HG03280 (cell line): ENCODE measurements at regions not wholly inside any gene's neighbourhood (a gene's known extent, or its start where the extent isn't known, plus 50 kb on each side); places are given as distances from the start of the nearest gene placed in this dataset.
"Not testable (repeated sequence)": the region's sequence is repeated elsewhere in the genome, so short reads cannot be mapped to it uniquely, and the experiment has no call there.

Source experiments
- ATAC-seq: cut with Tn5 transposase; IDR thresholded peaks from one replicate; pipeline ENCODE4 v1.9.1; 2021; ENCODE audit warnings: mild to moderate bottlenecking, moderate library complexity; ENCODE audit not compliant: unreplicated experiment

GRCh38 chr5:96177303-96177869, 215.7 kb upstream of the ELL2 start:
- peak; percentile 72 for ATAC-seq

GRCh38 chr5:96176022-96176421, 214.4 kb upstream of the ELL2 start:
- no peak for ATAC-seq

- peak; percentile 42 for ATAC-seq
Observed at GRCh38 chr5:96175090-96175489, 213.4 kb upstream of the ELL2 start.

GRCh38 chr5:96173366-96173765, 211.7 kb upstream of the ELL2 start:
- no peak for ATAC-seq

DNA sequence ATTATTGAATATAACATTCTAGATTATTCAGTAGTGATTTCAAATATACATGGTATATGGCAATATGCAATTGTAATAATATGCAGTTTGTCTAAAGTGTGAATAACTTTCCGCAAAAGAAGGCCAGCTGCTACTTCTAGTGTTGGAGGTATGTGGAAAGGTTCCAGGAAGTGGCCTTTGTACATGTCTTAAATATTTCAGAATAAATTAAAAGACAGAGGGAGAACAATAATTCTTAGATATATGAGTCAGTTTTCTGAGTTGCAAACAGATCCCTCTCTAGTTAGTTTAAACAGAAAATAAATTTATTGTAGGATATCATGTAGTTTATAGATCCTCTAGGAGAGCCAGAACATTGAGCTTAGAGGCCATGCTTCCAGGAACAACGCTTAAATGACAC, 210.8 kb upstream of the ELL2 start:
- no peak for ATAC-seq

DNA sequence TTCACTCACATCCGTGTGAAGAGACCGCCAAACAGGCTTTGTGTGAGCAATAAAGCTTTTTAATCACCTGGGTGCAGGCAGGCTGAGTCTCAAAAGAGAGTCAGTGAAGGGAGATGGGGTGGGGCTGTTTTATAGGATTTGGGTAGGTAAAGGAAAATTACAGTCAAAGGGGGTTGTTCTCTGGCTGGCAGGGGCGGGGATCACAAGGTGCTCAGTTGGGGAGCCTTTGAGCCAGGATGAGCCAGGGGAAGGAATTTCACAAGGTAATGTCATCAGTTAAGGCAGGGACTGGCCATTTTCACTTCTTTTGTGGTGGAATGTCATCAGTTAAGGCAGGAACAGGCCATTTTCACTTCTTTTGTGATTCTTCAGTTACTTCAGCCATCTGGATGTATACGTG, 210.3 kb upstream of the ELL2 start:
- ATAC-seq: not testable (repeated sequence)

- not testable (repeated sequence) for ATAC-seq
Observed at GRCh38 chr5:96170481-96171125, 209.0 kb upstream of the ELL2 start.

DNA sequence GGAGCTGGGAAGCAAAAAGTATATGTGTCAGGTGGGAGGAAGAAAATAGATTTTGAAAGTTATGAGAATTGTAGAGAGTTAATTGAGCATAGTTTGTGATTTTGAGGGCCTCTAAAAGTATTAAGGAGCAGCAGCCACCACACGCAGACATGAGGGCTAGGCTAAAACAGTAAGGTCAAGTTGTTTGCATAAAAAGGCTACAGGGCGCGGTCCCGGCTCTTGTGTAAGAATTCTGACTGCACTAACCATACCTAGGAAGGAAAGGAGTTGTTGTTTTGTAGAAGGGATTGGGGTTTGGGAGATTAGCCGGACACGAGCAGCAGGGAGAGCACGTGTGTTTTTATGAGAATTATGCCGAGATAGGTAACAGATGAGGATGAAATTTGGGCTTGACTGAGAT, 207.2 kb upstream of the ELL2 start:
- not testable (repeated sequence) for ATAC-seq

DNA sequence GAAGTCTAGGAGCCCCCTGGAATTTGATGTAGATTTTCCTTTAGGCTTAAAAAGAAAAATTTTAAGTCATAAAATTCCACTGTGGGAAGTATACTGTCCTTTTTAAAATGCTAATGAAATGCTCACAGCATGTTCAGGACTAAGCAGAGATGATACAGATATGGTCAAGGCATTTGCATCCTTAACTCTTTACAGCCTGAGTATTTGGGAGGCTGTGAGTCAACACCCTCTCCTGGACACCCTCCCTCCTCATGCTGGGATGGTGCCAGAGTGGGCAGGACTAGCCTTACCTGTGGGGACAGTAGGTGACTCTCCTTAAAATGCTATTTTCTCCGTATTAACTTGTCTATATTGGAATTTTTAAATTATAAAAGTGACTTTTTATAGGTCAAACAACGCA, 197.4 kb upstream of the ELL2 start:
- ATAC-seq: no peak

GRCh38 chr5:96157841-96158291, 196.2 kb upstream of the ELL2 start:
- ATAC-seq: no peak

DNA sequence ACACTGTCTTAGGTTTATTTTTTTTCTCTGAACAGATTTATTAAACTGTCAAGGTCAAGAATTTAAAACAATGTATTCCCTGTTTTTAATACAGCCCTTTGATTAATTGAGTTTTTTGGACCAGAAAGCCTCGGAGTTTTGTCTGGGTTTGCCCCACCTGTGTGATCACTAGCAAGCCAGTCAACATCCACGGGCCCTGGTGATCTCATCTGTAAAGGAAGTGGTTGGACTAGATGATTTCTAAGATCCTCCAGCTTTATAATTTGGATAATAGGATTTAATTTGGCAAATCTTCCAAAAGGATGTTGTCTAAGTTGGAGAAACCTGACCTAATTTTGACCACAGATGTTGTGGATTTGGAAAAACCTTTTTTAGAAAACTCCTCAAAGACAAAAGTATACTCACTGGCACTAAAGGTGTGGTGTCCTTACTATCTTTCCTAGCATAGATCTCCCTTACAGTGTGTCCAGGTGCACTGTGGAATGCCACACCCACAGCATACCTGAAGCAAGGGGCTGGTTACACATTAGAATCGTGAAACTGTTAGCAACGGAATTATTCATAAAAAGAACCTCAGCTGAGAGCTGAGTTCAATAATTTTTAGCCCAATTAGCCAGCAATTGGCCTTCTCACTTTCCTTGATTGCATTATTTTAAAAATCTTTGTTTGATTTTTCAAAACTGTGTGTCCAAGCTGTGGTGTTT, 195.6 kb upstream of the ELL2 start:
- no peak for ATAC-seq

GRCh38 chr5:96155147-96155546, 193.5 kb upstream of the ELL2 start:
- ATAC-seq: no peak

GRCh38 chr5:96151891-96152290, 190.2 kb upstream of the ELL2 start:
- ATAC-seq: peak; percentile 43

GRCh38 chr5:96150007-96150406, 188.4 kb upstream of the ELL2 start:
- no peak for ATAC-seq

DNA sequence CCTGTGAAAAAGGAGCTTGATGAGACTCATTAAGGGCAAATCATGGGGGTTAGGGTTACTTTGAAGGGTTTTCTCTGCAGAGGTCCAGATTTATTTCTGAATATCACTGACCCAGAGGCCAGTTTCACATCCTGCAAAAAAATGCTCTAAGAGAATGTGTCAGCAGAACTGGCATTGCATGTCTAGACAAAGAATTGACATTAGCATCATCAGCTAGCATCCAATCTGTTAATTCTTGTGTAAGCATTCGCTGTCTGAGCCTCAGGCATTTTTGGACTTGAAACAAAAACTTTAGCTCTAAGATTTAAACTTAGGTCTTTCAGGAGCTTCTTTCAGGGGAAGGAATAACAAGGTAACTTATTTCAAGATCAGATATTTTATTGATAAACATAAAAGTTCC, 187.9 kb upstream of the ELL2 start:
- ATAC-seq: no peak

GRCh38 chr5:96149021-96149420, 187.4 kb upstream of the ELL2 start:
- no peak for ATAC-seq

GRCh38 chr5:96148376-96148775, 186.7 kb upstream of the ELL2 start:
- ATAC-seq: no peak

DNA sequence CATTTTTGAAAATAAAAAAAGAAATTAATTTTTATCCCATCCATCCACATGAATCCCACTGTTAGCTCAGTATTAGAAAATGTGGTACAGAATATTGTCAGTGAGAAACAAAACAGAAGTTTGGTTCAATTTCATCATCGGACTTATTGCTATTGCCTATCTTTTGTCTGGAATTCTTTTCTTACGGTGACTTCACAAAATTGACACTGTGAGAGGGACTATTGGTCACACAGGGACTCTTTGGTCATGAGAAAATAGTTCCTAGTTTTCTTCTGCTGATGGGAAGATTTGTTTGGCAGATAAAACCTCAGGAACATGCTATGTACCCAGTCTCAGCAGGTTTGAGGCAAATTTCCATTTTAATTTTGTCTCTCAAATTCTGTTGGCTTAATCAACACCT, 186.2 kb upstream of the ELL2 start:
- ATAC-seq: no peak

DNA sequence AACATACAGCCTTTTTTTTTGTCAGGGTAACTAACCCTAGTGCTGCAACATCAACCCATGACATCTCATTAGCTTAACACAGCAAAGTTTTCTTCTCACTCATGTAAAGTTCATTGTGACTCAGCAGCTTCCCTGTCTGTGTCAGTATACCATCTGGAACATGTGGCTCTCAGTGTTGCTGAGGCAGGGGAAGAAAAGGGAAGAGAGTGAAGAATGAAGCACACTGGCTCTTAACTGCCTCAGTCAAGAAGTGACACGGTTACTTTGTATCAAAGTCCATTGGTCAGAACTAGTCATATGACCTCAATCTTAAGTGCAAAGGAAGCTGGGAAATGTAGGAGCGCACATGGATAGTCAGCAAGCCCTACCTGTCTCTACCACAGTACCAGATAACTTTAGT, 185.0 kb upstream of the ELL2 start:
- ATAC-seq: no peak

- ATAC-seq: no peak
Observed at GRCh38 chr5:96144289-96144688, 182.6 kb upstream of the ELL2 start.

GRCh38 chr5:96143450-96143849, 181.8 kb upstream of the ELL2 start:
- ATAC-seq: no peak

DNA sequence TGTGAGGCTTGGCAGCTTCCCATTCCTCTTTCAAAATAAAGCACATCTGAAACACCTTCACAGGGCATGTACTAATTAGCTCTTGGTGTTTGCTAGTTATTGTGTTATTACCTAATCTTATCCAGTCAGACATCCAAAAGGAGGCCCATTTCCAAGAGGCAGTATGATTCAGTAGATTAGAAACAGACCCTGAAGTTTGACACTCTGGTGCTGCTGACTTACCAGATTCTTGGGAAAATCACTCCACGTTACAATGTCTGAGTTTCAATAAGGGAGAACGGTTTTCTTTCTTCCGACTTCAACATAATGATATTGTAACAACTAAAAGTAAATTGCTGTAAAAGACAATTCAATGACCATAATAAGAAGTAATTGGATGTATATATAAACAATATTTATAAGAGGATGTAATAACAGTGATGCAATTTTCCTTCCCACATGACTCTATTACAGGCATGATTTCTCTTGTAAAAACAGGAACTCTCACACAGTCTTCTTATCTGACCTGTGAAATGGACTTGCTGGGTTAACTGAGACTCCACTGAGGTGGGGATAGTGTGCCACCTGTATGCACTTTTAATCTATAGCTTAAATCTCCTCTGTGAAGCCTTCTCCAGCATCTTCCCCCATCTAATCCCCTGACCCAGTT, 181.3 kb upstream of the ELL2 start:
- ATAC-seq: no peak
